HCT116 (cell line): ENCODE measurements at regions not wholly inside any gene's neighbourhood (a gene's known extent, or its start where the extent isn't known, plus 50 kb on each side); places are given as distances from the start of the nearest gene placed in this dataset.

ENCODE experiments used
- ATAC-seq: fragments of 200-7000 bp; cut with Tn5 transposase; 2 replicates; pipeline ENCODE4 v1.9.1; 2020; ENCODE audit warnings: mild to moderate bottlenecking, moderate library complexity
- BruUV-seq: library from RNA; stranded (reverse); fragments of 400-500 nt; replicated peaks from 2 replicates; lab custom pipeline; 2021; lab: Mats Ljungman, UMichigan
- CTCF ChIA-PET: fragments of 300-600 bp; sonication (Branson Sonifier 250); formaldehyde crosslinking; loops from one replicate; lab custom pipeline; 2021; ENCODE audit warnings: antibody characterized with exemption; lab: Charles Lee
- POLR2A ChIA-PET: fragments of 300-600, 350-600 bp; sonication (Branson Sonifier 250); formaldehyde crosslinking; loops from one replicate; lab custom pipeline; 2021; ENCODE audit warnings: antibody characterized with exemption; lab: Charles Lee
- RAD21 ChIA-PET, 2 experiments: fragments of 300-600 bp; sonication (Branson Sonifier 250); formaldehyde crosslinking; loops; one replicate each; lab custom pipeline; 2023; ENCODE audit warnings: low total read pairs in 2 of 2; ENCODE audit not compliant: uncharacterized antibody in 2 of 2, unreplicated experiment in 2 of 2, low non-redundant PET in 1 of 2; lab: Charles Lee
- DNase-seq: peaks from one replicate; pipeline ENCODE4 v3.0.0-alpha.2; 2010; ENCODE audit warnings: low read depth, low spot score
- H2AFZ ChIP-seq: fragments of 200-600 bp; shearing (Covaris generic), sonication (generic); 2 replicates; pipeline ENCODE4 v1.6.1; 2017; ENCODE audit warnings: low read depth, mixed run types, mixed read lengths, antibody characterized with exemption, low read length; ENCODE audit not compliant: poor library complexity, severe bottlenecking
- H3K27ac ChIP-seq: 2 replicates; pipeline ENCODE4 v1.5.1; 2012; ENCODE audit warnings: low read depth, low read length
- H3K27me3 ChIP-seq: fragments of 200-600 bp; sonication (generic); 2 replicates; pipeline ENCODE4 v1.6.1; 2016; ENCODE audit warnings: mixed run types, low read length, mixed read lengths; ENCODE audit not compliant: insufficient read depth
- H3K36me3 ChIP-seq, 2 experiments: fragments of 200-500 bp in 1 of 2; fragments of 200-600 bp in 1 of 2; sonication (Bioruptor generic) in 1 of 2; sonication (generic) in 1 of 2; 2 replicates each; pipeline versions ENCODE4 v1.5.1 to v1.6.1; 2014 to 2016; ENCODE audit warnings: low read length in 2 of 2, inconsistent platforms in 1 of 2, mixed read lengths in 1 of 2, mixed run types in 1 of 2; ENCODE audit not compliant: insufficient read depth in 2 of 2, control insufficient read depth in 1 of 2
- H3K4me1 ChIP-seq, 2 experiments: fragments of 200-600 bp in 1 of 2; sonication (generic) in 1 of 2; 2 replicates each; pipeline versions ENCODE4 v1.5.1 to v1.6.1; 2012 to 2017; ENCODE audit warnings: low read length in 2 of 2, inconsistent platforms in 1 of 2, mild to moderate bottlenecking in 1 of 2, mixed read lengths in 1 of 2, mixed run types in 1 of 2, moderate library complexity in 1 of 2; ENCODE audit not compliant: insufficient read depth in 2 of 2, control insufficient read depth in 1 of 2
- H3K4me2 ChIP-seq: fragments of 200-600 bp; sonication (generic); 2 replicates; pipeline ENCODE4 v1.6.1; 2017; ENCODE audit warnings: mixed run types, low read length, mixed read lengths
- H3K4me3 ChIP-seq, 2 experiments: fragments of 200-600 bp in 1 of 2; sonication (generic) in 1 of 2; replicated peaks in 1 of 2; 2 replicates each; pipeline ENCODE4 v1.5.1; 2011 to 2016; ENCODE audit warnings: low read length in 2 of 2, control low read depth in 1 of 2, low read depth in 1 of 2, mild to moderate bottlenecking in 1 of 2, mixed read lengths in 1 of 2, mixed run types in 1 of 2
- H3K79me2 ChIP-seq: fragments of 200-600 bp; sonication (generic); 2 replicates; pipeline ENCODE4 v1.6.1; 2017; ENCODE audit warnings: mild to moderate bottlenecking, mixed run types, low read length, moderate library complexity, mixed read lengths; ENCODE audit not compliant: insufficient read depth
- H3K9ac ChIP-seq: fragments of 200-600 bp; sonication (generic); 2 replicates; pipeline ENCODE4 v1.6.1; 2016; ENCODE audit warnings: low read length, mixed read lengths
- H3K9me2 ChIP-seq: fragments of 200-600 bp; sonication (generic), shearing (Covaris generic); 2 replicates; pipeline ENCODE4 v1.6.1; 2017; ENCODE audit warnings: mixed run types, mild to moderate bottlenecking, moderate library complexity; ENCODE audit not compliant: insufficient read depth
- H3K9me3 ChIP-seq, 2 experiments: fragments of 200-500 bp in 1 of 2; fragments of 200-600 bp in 1 of 2; sonication (Bioruptor generic) in 1 of 2; sonication (generic) in 1 of 2; 2 replicates each; pipeline ENCODE4 v1.6.1; 2014 to 2017; ENCODE audit warnings: low read length in 2 of 2, mixed read lengths in 2 of 2, inconsistent platforms in 1 of 2, low read depth in 1 of 2, mild to moderate bottlenecking in 1 of 2, mixed run types in 1 of 2, moderate library complexity in 1 of 2; ENCODE audit not compliant: control insufficient read depth in 1 of 2, insufficient read depth in 1 of 2
- H4K20me1 ChIP-seq: fragments of 200-600 bp; sonication (generic), shearing (Covaris generic); 2 replicates; pipeline ENCODE4 v1.6.1; 2017; ENCODE audit warnings: mixed run types, mild to moderate bottlenecking, moderate library complexity; ENCODE audit not compliant: insufficient read depth
- ATF3 ChIP-seq: IDR thresholded peaks from 2 replicates; pipeline ENCODE4 v1.6.1; 2012
- CBX3 ChIP-seq: IDR thresholded peaks from 2 replicates; pipeline ENCODE4 v1.6.1; 2012; ENCODE audit warnings: low read depth
- CEBPB ChIP-seq: IDR thresholded peaks from 2 replicates; pipeline ENCODE4 v1.6.1; 2012; ENCODE audit warnings: low read depth
- ELF1 ChIP-seq: IDR thresholded peaks from 2 replicates; pipeline ENCODE4 v1.6.1; 2012; ENCODE audit warnings: low read depth, borderline replicate concordance
- EZH2phosphoT487 ChIP-seq: fragments of 200-600 bp; IDR thresholded peaks from 2 replicates; pipeline ENCODE4 v1.6.1; 2018; ENCODE audit warnings: antibody characterized with exemption, borderline replicate concordance
- MAX ChIP-seq: IDR thresholded peaks from 2 replicates; pipeline ENCODE4 v1.6.1; 2012
- RAD21 ChIP-seq: IDR thresholded peaks from 2 replicates; pipeline ENCODE4 v1.6.1; 2012; ENCODE audit warnings: low read depth, mild to moderate bottlenecking
- REST ChIP-seq: IDR thresholded peaks from 2 replicates; pipeline ENCODE4 v1.6.1; 2012; ENCODE audit warnings: low read depth
- SIN3A ChIP-seq: IDR thresholded peaks from 2 replicates; pipeline ENCODE4 v1.6.1; 2012; ENCODE audit warnings: low read depth
- SP1 ChIP-seq: IDR thresholded peaks from 2 replicates; pipeline ENCODE4 v1.6.1; 2012; ENCODE audit warnings: low read depth
- TCF7L2 ChIP-seq: IDR thresholded peaks from 2 replicates; pipeline ENCODE4 v1.7.0; 2011; ENCODE audit warnings: borderline replicate concordance, inconsistent platforms; ENCODE audit not compliant: insufficient read depth, insufficient read length; ENCODE audit errors: extremely low read depth
- ZBTB33 ChIP-seq: IDR thresholded peaks from 2 replicates; pipeline ENCODE4 v1.6.1; 2011; ENCODE audit warnings: mild to moderate bottlenecking, low read length, moderate library complexity; ENCODE audit not compliant: insufficient replicate concordance; ENCODE audit errors: extremely low read depth
- ZFX ChIP-seq: fragments of 450-650 bp; IDR thresholded peaks from 2 replicates; pipeline ENCODE4 v1.6.1; 2017
- intact Hi-C: fragments of 100-400 bp; cut with micrococcal nuclease; formaldehyde crosslinking; loops from 2 replicates; pipeline ENCODE4 v1.10.0; 2022

GRCh38 chr4:54475546-54475945 lies 182.2 kb upstream of the KIT start:
- ChIA-PET POLR2A (no interaction called here), CTCF (no interaction called here), RAD21 (no interaction called here)
- Histone ChIP-seq H3K79me2 (no peaks in the 10 kb centered on the region), H3K4me2 (no peak overlapping the region), H3K4me3 (no peak overlapping the region), H3K9me3 (peaks cover 0 to 3% of the 10 kb centered on the region in 2 experiments; a peak in 1 of 4 replicates), H3K4me1 (no peaks in the 10 kb centered on the region), H3K9me2 (no peaks in the 10 kb centered on the region), H3K27ac (no peak overlapping the region), H4K20me1 (no peaks in the 10 kb centered on the region), H3K27me3 (no peaks in the 10 kb centered on the region), H3K36me3 (no peaks in the 10 kb centered on the region), H2AFZ (no peak overlapping the region), H3K9ac (no peak overlapping the region)
- no TSS peak for BruUV-seq
- no peak for TF ChIP-seq SIN3A
- TF ChIP-seq CEBPB: no peak
- intact Hi-C loops: no loop called here
- DNase-seq: no peak
- no peak for ATAC-seq

- POLR2A ChIA-PET: no interaction called here
- Histone ChIP-seq H3K4me2 (no peak overlapping the region), H2AFZ (no peak overlapping the region), H4K20me1 (no peaks in the 10 kb centered on the region), H3K36me3 (no peaks in the 10 kb centered on the region), H3K9me2 (no peaks in the 10 kb centered on the region), H3K27ac (no peak overlapping the region), H3K27me3 (no peaks in the 10 kb centered on the region), H3K9ac (no peak overlapping the region), H3K4me1 (no peaks in the 10 kb centered on the region), H3K79me2 (no peaks in the 10 kb centered on the region), H3K9me3 (peaks cover 0 to 3% of the 10 kb centered on the region in 2 experiments; a peak in 1 of 4 replicates), H3K4me3 (no peak overlapping the region)
- ATAC-seq (no peak), DNase-seq (no peak)
- RAD21 ChIA-PET: no interaction called here
- intact Hi-C loops: no loop called here
- CTCF ChIA-PET: no interaction called here
- BruUV-seq: no TSS peak
- TF ChIP-seq ATF3 (no peak), CEBPB (no peak), MAX (no peak), SP1 (no peak), SIN3A (no peak), ELF1 (no peak), CBX3 (no peak), RAD21 (no peak), ZFX (no peak), ZBTB33 (no peak), EZH2phosphoT487 (no peak), REST (no peak), TCF7L2 (no peak)
Observed at GRCh38 chr4:54482529-54483200, 175.1 kb upstream of the KIT start.
